ENCODE measurements at regions not wholly inside any gene's neighbourhood (a gene's known extent, or its start where the extent isn't known, plus 50 kb on each side); places are given as distances from the start of the nearest gene placed in this dataset.

DNA sequence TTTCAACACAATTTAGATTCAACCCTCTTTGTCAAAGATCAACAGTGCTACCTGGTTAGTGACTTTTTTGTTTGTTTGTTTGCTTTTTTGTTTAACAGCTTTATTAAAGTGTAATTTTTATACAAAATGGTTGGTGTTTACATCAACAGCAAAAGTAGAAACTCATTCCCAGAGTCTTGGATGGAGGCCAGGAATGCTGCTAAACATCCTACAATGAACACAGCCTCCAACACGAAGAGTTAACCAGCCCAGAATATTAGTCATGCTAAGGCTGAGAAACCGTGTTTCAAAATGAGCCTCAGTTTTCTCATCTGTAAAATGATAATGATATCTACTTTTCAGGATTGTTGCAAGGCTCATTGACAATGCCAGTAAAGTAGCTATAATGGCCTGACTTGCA is 211.0 kb upstream of the MAF start:
- ATAC-seq = no peak

GRCh38 chr16:79810449-79811189 is 210.1 kb upstream of the MAF start:
- TF ChIP-seq ZC3H10 (CRISPR knock-in tag; IDR thresholded peaks at IDR 0.05) = no peak
- no peak for TF ChIP-seq ISL1 (CRISPR knock-in tag; IDR thresholded peaks at IDR 0.05)
- TF ChIP-seq ZNF70 (CRISPR knock-in tag; IDR thresholded peaks at IDR 0.05) = no peak
- no peak for TF ChIP-seq ZNF565 (CRISPR knock-in tag; conservative IDR thresholded peaks at IDR 0.05; ENCODE audit: low read depth)
- no peak for TF ChIP-seq GLIS3 (CRISPR knock-in tag; IDR thresholded peaks at IDR 0.05)
- TF ChIP-seq CSRNP3 (CRISPR knock-in tag; IDR thresholded peaks at IDR 0.05) = no peak
- TF ChIP-seq ZNF8 (CRISPR knock-in tag; IDR thresholded peaks at IDR 0.05) = no peak
- no peak for TF ChIP-seq PATZ1 (CRISPR knock-in tag; IDR thresholded peaks at IDR 0.05; ENCODE audit: borderline replicate concordance)
- no peak for TF ChIP-seq TOX (CRISPR knock-in tag; IDR thresholded peaks at IDR 0.05; ENCODE audit: borderline replicate concordance)
- TF ChIP-seq TSHZ2 (CRISPR knock-in tag; IDR thresholded peaks at IDR 0.05) = no peak
- TF ChIP-seq ZFP30 (CRISPR knock-in tag; IDR thresholded peaks at IDR 0.05) = no peak
- TF ChIP-seq SNAI2 (CRISPR knock-in tag; IDR thresholded peaks at IDR 0.05) = no peak
- TF ChIP-seq OSR1 (CRISPR knock-in tag; IDR thresholded peaks at IDR 0.05) = no peak
- no peak for TF ChIP-seq CREB5 (CRISPR knock-in tag; IDR thresholded peaks at IDR 0.05; ENCODE audit: low read depth)
- no peak for TF ChIP-seq CSDC2 (CRISPR knock-in tag; IDR thresholded peaks at IDR 0.05)
- ATAC-seq = no peak

More for the DNA sequence above, 211.0 kb upstream of the MAF start:
- TF ChIP-seq ZFP3 (CRISPR knock-in tag; IDR thresholded peaks at IDR 0.05) (no peak), OSR1 (CRISPR knock-in tag; IDR thresholded peaks at IDR 0.05) (no peak), CSRNP3 (CRISPR knock-in tag; IDR thresholded peaks at IDR 0.05) (no peak), TCF4 (CRISPR knock-in tag; IDR thresholded peaks at IDR 0.05; ENCODE audit: borderline replicate concordance) (no peak), CREB5 (CRISPR knock-in tag; IDR thresholded peaks at IDR 0.05; ENCODE audit: low read depth) (no peak), ISL1 (CRISPR knock-in tag; IDR thresholded peaks at IDR 0.05) (no peak), ZC3H10 (CRISPR knock-in tag; IDR thresholded peaks at IDR 0.05) (no peak), ZNF565 (CRISPR knock-in tag; conservative IDR thresholded peaks at IDR 0.05; ENCODE audit: low read depth) (no peak), CSDC2 (CRISPR knock-in tag; IDR thresholded peaks at IDR 0.05) (no peak), PATZ1 (CRISPR knock-in tag; IDR thresholded peaks at IDR 0.05; ENCODE audit: borderline replicate concordance) (no peak), GLIS3 (CRISPR knock-in tag; IDR thresholded peaks at IDR 0.05) (no peak), ESRRG (CRISPR knock-in tag; IDR thresholded peaks at IDR 0.05) (no peak)
